Stimulated activated CD8-positive, alpha-beta memory T cell treated with anti-CD3 and anti-CD28 coated beads, Interleukin-4, amount 100 ng/mL, for 1 hour (primary cell): ENCODE measurements at regions not wholly inside any gene's neighbourhood (a gene's known extent, or its start where the extent isn't known, plus 50 kb on each side); places are given as distances from the start of the nearest gene placed in this dataset.

Source experiments
- DNase-seq, 2 donors: peaks; one replicate each; pipeline ENCODE4 v3.0.0-alpha.2; 2020; ENCODE audit warnings: low read depth in 2 of 2, low spot score in 1 of 2

- no peak for DNase-seq
These were observed 294.9 kb downstream of the SOX11 start for GRCh38 chr2:5986801-5987787.

- DNase-seq, result no peak
These were observed 295.9 kb downstream of the SOX11 start for GRCh38 chr2:5988120-5988519.

- no peak for DNase-seq
These were observed 297.9 kb downstream of the SOX11 start for GRCh38 chr2:5990086-5990485.

- DNase-seq, result no peak
These were observed 299.3 kb downstream of the SOX11 start for GRCh38 chr2:5991305-5991968.

GRCh38 chr2:5995832-5996231, 303.6 kb downstream of the SOX11 start:
- no peak for DNase-seq

- DNase-seq, result no peak
These were observed 316.0 kb downstream of the SOX11 start for GRCh38 chr2:6008186-6008585.

- no peak for DNase-seq
These were observed 316.5 kb downstream of the SOX11 start for GRCh38 chr2:6008726-6009125.

GRCh38 chr2:6010163-6010562, 318.0 kb downstream of the SOX11 start:
- DNase-seq, result no peak

GRCh38 chr2:6011921-6012320, 319.7 kb downstream of the SOX11 start:
- DNase-seq, result no peak

- DNase-seq, result no peak
These were observed 325.6 kb downstream of the SOX11 start for GRCh38 chr2:6017736-6018286.

- DNase-seq, result no peak
These were observed 332.0 kb downstream of the SOX11 start for GRCh38 chr2:6024229-6024628.

- no peak for DNase-seq
These were observed 332.6 kb downstream of the SOX11 start for GRCh38 chr2:6024784-6025183.

- no peak for DNase-seq
These were observed 333.2 kb downstream of the SOX11 start for GRCh38 chr2:6025391-6025790.

GRCh38 chr2:6027066-6027465, 334.9 kb downstream of the SOX11 start:
- no peak for DNase-seq

GRCh38 chr2:6031200-6031867, 339.1 kb downstream of the SOX11 start:
- no peak for DNase-seq

- no peak for DNase-seq
These were observed 344.0 kb downstream of the SOX11 start for GRCh38 chr2:6036211-6036610.

GRCh38 chr2:6043238-6043637, 351.1 kb downstream of the SOX11 start:
- no peak for DNase-seq

- no peak for DNase-seq
These were observed 360.5 kb downstream of the SOX11 start for GRCh38 chr2:6052649-6053048.

GRCh38 chr2:6053743-6054142, 361.6 kb downstream of the SOX11 start:
- no peak for DNase-seq

GRCh38 chr2:6054161-6054671, 362.0 kb downstream of the SOX11 start:
- DNase-seq, result no peak

- no peak for DNase-seq
These were observed 368.9 kb downstream of the SOX11 start for GRCh38 chr2:6060992-6061663.
